GM12872 (cell line): ENCODE measurements at regions not wholly inside any gene's neighbourhood (a gene's known extent, or its start where the extent isn't known, plus 50 kb on each side); places are given as distances from the start of the nearest gene placed in this dataset.

Experiments
- TF ChIP-seq, protein P1 (sequence below): IDR thresholded peaks from 3 replicates; pipeline ENCODE4 v1.5.1; 2011; ENCODE audit warnings: low read depth, mild to moderate bottlenecking, low read length, moderate library complexity; ENCODE audit not compliant: insufficient read depth

DNA sequence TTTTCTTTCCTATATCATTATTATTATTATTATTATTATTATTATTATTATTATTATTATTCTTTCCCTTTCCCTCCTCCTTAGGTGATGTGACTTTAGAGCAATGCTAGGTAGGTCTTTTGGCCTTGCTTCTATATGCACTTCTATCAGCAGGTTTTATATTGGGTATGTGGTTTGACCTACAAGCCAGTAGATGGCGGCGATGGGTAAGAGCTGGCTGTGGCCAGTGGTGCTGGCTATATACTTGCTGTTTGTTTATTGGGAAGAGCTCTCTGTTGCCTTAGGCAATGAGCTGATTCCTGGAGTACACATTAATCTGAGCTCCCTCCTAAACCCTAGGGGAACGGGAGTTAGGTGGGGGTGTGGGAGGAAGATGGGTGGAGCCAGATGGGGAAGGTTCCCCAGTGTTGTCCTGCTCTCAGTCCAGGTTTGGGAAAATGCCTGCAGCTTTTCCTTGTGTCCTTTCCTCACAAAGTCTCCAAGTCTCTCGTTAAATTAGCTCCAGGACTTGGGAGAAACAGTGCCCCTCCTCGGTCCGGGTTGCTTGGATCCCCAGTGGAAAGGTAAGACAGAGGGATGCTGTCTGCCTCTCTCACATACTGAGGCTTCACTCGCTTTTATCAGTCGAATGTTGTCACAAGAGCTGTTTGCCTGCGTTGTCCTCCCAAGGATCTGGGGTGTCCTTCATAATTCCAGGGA lies 72.2 kb upstream of the HNRNPA1L2 start:
- TF ChIP-seq, protein P1, sequence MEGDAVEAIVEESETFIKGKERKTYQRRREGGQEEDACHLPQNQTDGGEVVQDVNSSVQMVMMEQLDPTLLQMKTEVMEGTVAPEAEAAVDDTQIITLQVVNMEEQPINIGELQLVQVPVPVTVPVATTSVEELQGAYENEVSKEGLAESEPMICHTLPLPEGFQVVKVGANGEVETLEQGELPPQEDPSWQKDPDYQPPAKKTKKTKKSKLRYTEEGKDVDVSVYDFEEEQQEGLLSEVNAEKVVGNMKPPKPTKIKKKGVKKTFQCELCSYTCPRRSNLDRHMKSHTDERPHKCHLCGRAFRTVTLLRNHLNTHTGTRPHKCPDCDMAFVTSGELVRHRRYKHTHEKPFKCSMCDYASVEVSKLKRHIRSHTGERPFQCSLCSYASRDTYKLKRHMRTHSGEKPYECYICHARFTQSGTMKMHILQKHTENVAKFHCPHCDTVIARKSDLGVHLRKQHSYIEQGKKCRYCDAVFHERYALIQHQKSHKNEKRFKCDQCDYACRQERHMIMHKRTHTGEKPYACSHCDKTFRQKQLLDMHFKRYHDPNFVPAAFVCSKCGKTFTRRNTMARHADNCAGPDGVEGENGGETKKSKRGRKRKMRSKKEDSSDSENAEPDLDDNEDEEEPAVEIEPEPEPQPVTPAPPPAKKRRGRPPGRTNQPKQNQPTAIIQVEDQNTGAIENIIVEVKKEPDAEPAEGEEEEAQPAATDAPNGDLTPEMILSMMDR: peak; percentile 27; the same call in 1 of the 3 replicates
